ENCODE measurements at regions not wholly inside any gene's neighbourhood (a gene's known extent, or its start where the extent isn't known, plus 50 kb on each side); places are given as distances from the start of the nearest gene placed in this dataset.
"Not testable (repeated sequence)": the region's sequence is repeated elsewhere in the genome, so short reads cannot be mapped to it uniquely, and the experiment has no call there.

DNA sequence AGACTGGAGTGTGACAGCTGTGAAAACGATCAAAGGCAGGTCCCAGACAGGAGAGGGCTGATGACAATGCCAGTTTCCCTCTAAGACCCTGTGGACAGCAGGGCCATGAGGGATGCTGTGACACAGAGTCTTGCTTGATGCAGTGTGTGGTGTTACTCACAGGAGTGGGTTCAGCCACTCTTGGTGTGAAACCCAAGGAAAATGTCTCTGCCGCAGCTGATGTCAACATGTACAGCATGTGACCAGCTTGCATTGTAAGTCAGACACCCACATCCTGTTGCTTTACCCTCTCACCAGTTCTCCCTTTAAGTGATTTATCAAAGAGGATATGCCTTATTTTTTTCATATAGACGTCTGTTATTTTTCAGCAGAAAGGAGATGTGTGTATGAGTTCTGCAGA, 268.6 kb downstream of the BTG1 start:
- DNase-seq (ENCODE audit: low spot score) = no peak
- POLR2A ChIA-PET (ENCODE audit: low non-redundant PET) = no interaction called here
- CTCF ChIA-PET = no interaction called here

DNA sequence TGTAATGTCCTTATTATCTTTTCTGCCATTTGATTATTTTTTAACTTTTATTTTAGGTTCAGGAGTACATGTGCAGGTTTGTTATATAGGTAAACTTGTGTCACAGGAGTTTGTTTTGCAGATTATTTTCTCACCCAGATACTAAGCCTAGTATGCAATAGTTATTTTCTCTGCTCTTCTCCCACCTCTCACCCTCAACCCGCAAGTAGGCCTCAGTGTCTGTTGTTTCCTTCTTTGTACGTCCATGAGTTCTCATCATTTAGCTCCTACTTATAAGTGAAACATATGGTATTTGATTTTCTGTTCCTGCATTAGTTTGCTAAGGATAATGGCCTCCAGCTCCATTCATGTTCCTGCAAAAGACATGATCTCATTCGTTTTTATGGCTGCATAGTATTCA, 270.0 kb downstream of the BTG1 start:
- CTCF ChIA-PET; POLR2A ChIA-PET (ENCODE audit: low non-redundant PET); H3K36me3 ChIP-seq (ENCODE audit: insufficient read depth, low read length, poor library complexity, severe bottlenecking); H3K9me3 ChIP-seq (ENCODE audit: low read depth, low read length, poor library complexity, severe bottlenecking); H3K27ac ChIP-seq (ENCODE audit: low read depth, low read length, poor library complexity, severe bottlenecking); DNase-seq (ENCODE audit: low spot score); H3K27me3 ChIP-seq (replicated peaks; ENCODE audit: insufficient read depth, low read depth, low read length, poor library complexity); H3K4me1 ChIP-seq (ENCODE audit: insufficient read depth, low read length, poor library complexity, severe bottlenecking); intact Hi-C loops (cut with micrococcal nuclease; ENCODE audit: unreplicated experiment); H3K4me3 ChIP-seq (ENCODE audit: low read depth, low read length, poor library complexity, severe bottlenecking); BruUV-seq (replicated peaks): not testable (repeated sequence)

More for the DNA sequence above, 268.6 kb downstream of the BTG1 start:
- Histone ChIP-seq H3K9me3 (ENCODE audit: low read depth, low read length, poor library complexity, severe bottlenecking) (no peaks in the 10 kb centered on the region), H3K27me3 (replicated peaks; ENCODE audit: insufficient read depth, low read depth, low read length, poor library complexity) (no peaks in the 10 kb centered on the region), H3K27ac (ENCODE audit: low read depth, low read length, poor library complexity, severe bottlenecking) (no peak overlapping the region), H3K4me3 (ENCODE audit: low read depth, low read length, poor library complexity, severe bottlenecking) (no peak overlapping the region), H3K4me1 (ENCODE audit: insufficient read depth, low read length, poor library complexity, severe bottlenecking) (no peaks in the 10 kb centered on the region), H3K36me3 (ENCODE audit: insufficient read depth, low read length, poor library complexity, severe bottlenecking) (no peaks in the 10 kb centered on the region)
- TF ChIP-seq EZH2 (IDR thresholded peaks at IDR 0.05; ENCODE audit: borderline replicate concordance, low read depth, low read length, poor library complexity, severe bottlenecking) = no peak
- TF ChIP-seq, protein P1, sequence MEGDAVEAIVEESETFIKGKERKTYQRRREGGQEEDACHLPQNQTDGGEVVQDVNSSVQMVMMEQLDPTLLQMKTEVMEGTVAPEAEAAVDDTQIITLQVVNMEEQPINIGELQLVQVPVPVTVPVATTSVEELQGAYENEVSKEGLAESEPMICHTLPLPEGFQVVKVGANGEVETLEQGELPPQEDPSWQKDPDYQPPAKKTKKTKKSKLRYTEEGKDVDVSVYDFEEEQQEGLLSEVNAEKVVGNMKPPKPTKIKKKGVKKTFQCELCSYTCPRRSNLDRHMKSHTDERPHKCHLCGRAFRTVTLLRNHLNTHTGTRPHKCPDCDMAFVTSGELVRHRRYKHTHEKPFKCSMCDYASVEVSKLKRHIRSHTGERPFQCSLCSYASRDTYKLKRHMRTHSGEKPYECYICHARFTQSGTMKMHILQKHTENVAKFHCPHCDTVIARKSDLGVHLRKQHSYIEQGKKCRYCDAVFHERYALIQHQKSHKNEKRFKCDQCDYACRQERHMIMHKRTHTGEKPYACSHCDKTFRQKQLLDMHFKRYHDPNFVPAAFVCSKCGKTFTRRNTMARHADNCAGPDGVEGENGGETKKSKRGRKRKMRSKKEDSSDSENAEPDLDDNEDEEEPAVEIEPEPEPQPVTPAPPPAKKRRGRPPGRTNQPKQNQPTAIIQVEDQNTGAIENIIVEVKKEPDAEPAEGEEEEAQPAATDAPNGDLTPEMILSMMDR (conservative IDR thresholded peaks at IDR 0.05; ENCODE audit: low read depth, low read length) = no peak
- intact Hi-C loops (cut with micrococcal nuclease; ENCODE audit: unreplicated experiment) = no loop called here
- BruUV-seq (replicated peaks) = no TSS peak

DNA sequence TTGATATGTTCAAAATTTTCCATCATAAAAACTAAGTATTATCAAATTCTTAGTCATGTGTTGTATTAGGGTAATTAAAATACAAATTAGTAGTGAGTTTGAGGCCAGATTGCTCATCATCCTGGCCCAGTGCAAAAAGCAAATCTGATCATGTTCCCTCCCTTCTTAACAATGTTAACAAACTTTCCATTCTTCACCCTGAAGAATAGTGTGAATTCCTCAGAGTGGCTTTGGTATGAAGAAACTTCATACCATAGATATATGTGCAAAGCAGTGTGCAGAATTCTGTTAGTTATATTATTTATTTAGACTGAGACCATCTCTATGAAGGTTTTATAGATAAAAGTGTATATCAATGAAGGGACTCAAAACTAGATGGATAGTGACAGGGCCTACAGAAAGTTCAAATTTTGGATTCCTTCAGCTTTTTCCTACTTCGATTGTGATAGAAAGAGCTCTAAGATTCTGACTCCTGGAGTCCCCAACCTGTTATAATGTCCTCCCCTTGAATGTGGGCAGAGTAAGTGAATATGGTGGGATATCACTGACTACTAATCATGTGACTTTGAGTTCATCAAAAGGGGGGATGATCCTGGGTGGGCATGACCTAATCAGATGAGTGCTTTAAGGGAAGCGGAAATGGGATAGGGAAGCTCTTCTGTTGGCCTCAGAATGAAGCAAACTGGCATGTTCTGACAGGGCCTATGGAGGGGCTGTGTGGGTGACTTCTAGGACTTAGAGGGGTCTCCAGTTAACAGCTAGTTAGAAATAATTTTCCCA, 271.4 kb downstream of the BTG1 start:
- no peaks in the 10 kb centered on the region for H3K36me3 ChIP-seq (ENCODE audit: insufficient read depth, low read length, poor library complexity, severe bottlenecking)
- BruUV-seq (replicated peaks) = no TSS peak
- TF ChIP-seq, protein P1 (conservative IDR thresholded peaks at IDR 0.05; ENCODE audit: low read depth, low read length) = no peak
- TF ChIP-seq EZH2 (IDR thresholded peaks at IDR 0.05; ENCODE audit: borderline replicate concordance, low read depth, low read length, poor library complexity, severe bottlenecking) = no peak
- POLR2A ChIA-PET (ENCODE audit: low non-redundant PET) = no interaction called here
- H3K4me3 ChIP-seq (ENCODE audit: low read depth, low read length, poor library complexity, severe bottlenecking) = no peak overlapping the region
- CTCF ChIA-PET = no interaction called here
- no peaks in the 10 kb centered on the region for H3K27me3 ChIP-seq (replicated peaks; ENCODE audit: insufficient read depth, low read depth, low read length, poor library complexity)
- intact Hi-C loops (cut with micrococcal nuclease; ENCODE audit: unreplicated experiment) = no loop called here
- H3K27ac ChIP-seq (ENCODE audit: low read depth, low read length, poor library complexity, severe bottlenecking) = no peak overlapping the region
- DNase-seq (ENCODE audit: low spot score) = no peak
- H3K9me3 ChIP-seq (ENCODE audit: low read depth, low read length, poor library complexity, severe bottlenecking) = no peaks in the 10 kb centered on the region
- H3K4me1 ChIP-seq (ENCODE audit: insufficient read depth, low read length, poor library complexity, severe bottlenecking) = no peaks in the 10 kb centered on the region

DNA sequence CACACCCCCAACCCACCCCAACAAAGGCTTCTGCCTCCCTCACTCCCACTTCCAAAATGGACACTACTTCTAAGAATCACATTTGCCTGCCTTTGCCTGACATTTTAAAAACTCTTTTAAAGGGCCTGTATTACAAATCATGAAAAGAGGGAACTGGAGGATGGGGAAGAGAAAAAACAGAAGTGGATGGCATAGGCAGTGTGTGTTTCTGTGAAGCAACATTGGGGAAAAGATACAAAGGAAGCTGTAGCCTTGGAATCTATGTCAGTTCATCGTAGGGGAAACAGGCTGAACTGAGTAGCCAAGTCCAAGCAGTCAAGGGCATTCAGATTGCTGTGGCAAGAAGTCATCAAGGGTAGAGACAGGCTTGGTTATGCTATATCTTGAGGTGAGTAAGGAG, 273.9 kb downstream of the BTG1 start:
- CTCF ChIA-PET = no interaction called here
- no peaks in the 10 kb centered on the region for H3K4me1 ChIP-seq (ENCODE audit: insufficient read depth, low read length, poor library complexity, severe bottlenecking)
- DNase-seq (ENCODE audit: low spot score) = no peak
- H3K4me3 ChIP-seq (ENCODE audit: low read depth, low read length, poor library complexity, severe bottlenecking) = no peak overlapping the region
- no peaks in the 10 kb centered on the region for H3K36me3 ChIP-seq (ENCODE audit: insufficient read depth, low read length, poor library complexity, severe bottlenecking)
- intact Hi-C loops (cut with micrococcal nuclease; ENCODE audit: unreplicated experiment) = no loop called here
- H3K27ac ChIP-seq (ENCODE audit: low read depth, low read length, poor library complexity, severe bottlenecking) = no peak overlapping the region
- BruUV-seq (replicated peaks) = no TSS peak
- POLR2A ChIA-PET (ENCODE audit: low non-redundant PET) = no interaction called here
- TF ChIP-seq, protein P1 (conservative IDR thresholded peaks at IDR 0.05; ENCODE audit: low read depth, low read length) = no peak
- TF ChIP-seq EZH2 (IDR thresholded peaks at IDR 0.05; ENCODE audit: borderline replicate concordance, low read depth, low read length, poor library complexity, severe bottlenecking) = no peak
- no peaks in the 10 kb centered on the region for H3K9me3 ChIP-seq (ENCODE audit: low read depth, low read length, poor library complexity, severe bottlenecking)
- no peaks in the 10 kb centered on the region for H3K27me3 ChIP-seq (replicated peaks; ENCODE audit: insufficient read depth, low read depth, low read length, poor library complexity)

All from A673 (cell line).